ENCODE measurements at regions not wholly inside any gene's neighbourhood (a gene's known extent, or its start where the extent isn't known, plus 50 kb on each side); places are given as distances from the start of the nearest gene placed in this dataset.
"Not testable (repeated sequence)": the region's sequence is repeated elsewhere in the genome, so short reads cannot be mapped to it uniquely, and the experiment has no call there.

- TF ChIP-seq, protein P1, sequence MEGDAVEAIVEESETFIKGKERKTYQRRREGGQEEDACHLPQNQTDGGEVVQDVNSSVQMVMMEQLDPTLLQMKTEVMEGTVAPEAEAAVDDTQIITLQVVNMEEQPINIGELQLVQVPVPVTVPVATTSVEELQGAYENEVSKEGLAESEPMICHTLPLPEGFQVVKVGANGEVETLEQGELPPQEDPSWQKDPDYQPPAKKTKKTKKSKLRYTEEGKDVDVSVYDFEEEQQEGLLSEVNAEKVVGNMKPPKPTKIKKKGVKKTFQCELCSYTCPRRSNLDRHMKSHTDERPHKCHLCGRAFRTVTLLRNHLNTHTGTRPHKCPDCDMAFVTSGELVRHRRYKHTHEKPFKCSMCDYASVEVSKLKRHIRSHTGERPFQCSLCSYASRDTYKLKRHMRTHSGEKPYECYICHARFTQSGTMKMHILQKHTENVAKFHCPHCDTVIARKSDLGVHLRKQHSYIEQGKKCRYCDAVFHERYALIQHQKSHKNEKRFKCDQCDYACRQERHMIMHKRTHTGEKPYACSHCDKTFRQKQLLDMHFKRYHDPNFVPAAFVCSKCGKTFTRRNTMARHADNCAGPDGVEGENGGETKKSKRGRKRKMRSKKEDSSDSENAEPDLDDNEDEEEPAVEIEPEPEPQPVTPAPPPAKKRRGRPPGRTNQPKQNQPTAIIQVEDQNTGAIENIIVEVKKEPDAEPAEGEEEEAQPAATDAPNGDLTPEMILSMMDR (IDR thresholded peaks at IDR 0.05; ENCODE audit: low read length) = no peak
- no peak for TF ChIP-seq EZH2 (IDR thresholded peaks at IDR 0.05; ENCODE audit: borderline replicate concordance, low read length)
- Histone ChIP-seq H3F3A (ENCODE audit: insufficient read depth, low read length) (no peaks in the 10 kb centered on the region), H3K9me3 (ENCODE audit: low read length) (peaks cover 3% of the 10 kb centered on the region; the same call in 1 of the 2 replicates), H4K20me1 (ENCODE audit: insufficient read depth, low read length) (no peaks in the 10 kb centered on the region), H3K9ac (ENCODE audit: low read length) (no peak overlapping the region), H3K4me3 (ENCODE audit: low read depth, low read length, poor library complexity, severe bottlenecking) (no peak overlapping the region), H3K4me1 (ENCODE audit: insufficient read depth, low read length, severe bottlenecking) (no peaks in the 10 kb centered on the region), H3K36me3 (ENCODE audit: insufficient read depth, low read length) (no peaks in the 10 kb centered on the region), H3K27ac (ENCODE audit: low read depth, low read length, poor library complexity, severe bottlenecking) (no peak overlapping the region), H3K79me2 (ENCODE audit: insufficient read depth, low read length) (no peaks in the 10 kb centered on the region), H2AFZ (ENCODE audit: low read length) (no peak overlapping the region), H3K9me2 (ENCODE audit: low read depth, low read length) (no peaks in the 10 kb centered on the region), H3K4me2 (ENCODE audit: low read length) (no peak overlapping the region), H3K27me3 (ENCODE audit: insufficient read depth, low read length) (no peaks in the 10 kb centered on the region)
Observed at GRCh38 chr2:198861080-198861479, 596.7 kb downstream of the SATB2 start.

GRCh38 chr2:198857246-198857645, 600.5 kb downstream of the SATB2 start:
- Histone ChIP-seq H3K79me2 (ENCODE audit: insufficient read depth, low read length) (no peaks in the 10 kb centered on the region), H3K9me3 (ENCODE audit: low read length) (peaks cover 3% of the 10 kb centered on the region; the same call in 1 of the 2 replicates), H3K9ac (ENCODE audit: low read length) (no peak overlapping the region), H3K36me3 (ENCODE audit: insufficient read depth, low read length) (no peaks in the 10 kb centered on the region), H3K27me3 (ENCODE audit: insufficient read depth, low read length) (no peaks in the 10 kb centered on the region), H3K9me2 (ENCODE audit: low read depth, low read length) (no peaks in the 10 kb centered on the region), H3K4me2 (ENCODE audit: low read length) (no peak overlapping the region), H3K27ac (ENCODE audit: low read depth, low read length, poor library complexity, severe bottlenecking) (no peak overlapping the region), H2AFZ (ENCODE audit: low read length) (no peak overlapping the region), H3K4me3 (ENCODE audit: low read depth, low read length, poor library complexity, severe bottlenecking) (no peak overlapping the region), H3F3A (ENCODE audit: insufficient read depth, low read length) (no peaks in the 10 kb centered on the region), H4K20me1 (ENCODE audit: insufficient read depth, low read length) (no peaks in the 10 kb centered on the region), H3K4me1 (ENCODE audit: insufficient read depth, low read length, severe bottlenecking) (no peaks in the 10 kb centered on the region)
- no peak for TF ChIP-seq EZH2 (IDR thresholded peaks at IDR 0.05; ENCODE audit: borderline replicate concordance, low read length)
- TF ChIP-seq, protein P1 (IDR thresholded peaks at IDR 0.05; ENCODE audit: low read length) = no peak

DNA sequence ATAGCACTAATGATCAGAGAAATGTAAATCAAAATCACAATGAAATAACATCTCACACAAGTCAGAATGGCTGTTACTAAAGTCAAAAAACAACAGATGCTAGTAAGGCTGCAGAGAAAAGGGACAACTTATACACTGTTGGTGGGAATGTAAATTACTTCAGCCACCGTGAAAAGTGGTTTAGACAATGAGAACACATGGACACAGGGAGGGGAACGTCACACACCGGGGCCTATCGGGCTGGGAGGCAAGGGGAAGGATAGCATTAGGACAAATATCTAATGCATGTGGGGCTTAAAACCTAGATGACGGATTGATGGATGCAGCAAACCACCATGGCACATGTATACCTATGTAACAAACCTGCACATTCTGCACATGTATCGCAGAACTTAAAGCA, 602.0 kb downstream of the SATB2 start:
- H3F3A ChIP-seq (ENCODE audit: insufficient read depth, low read length); H3K9me3 ChIP-seq (ENCODE audit: low read length); H3K4me3 ChIP-seq (ENCODE audit: low read depth, low read length, poor library complexity, severe bottlenecking); H3K4me1 ChIP-seq (ENCODE audit: insufficient read depth, low read length, severe bottlenecking); H3K36me3 ChIP-seq (ENCODE audit: insufficient read depth, low read length); H4K20me1 ChIP-seq (ENCODE audit: insufficient read depth, low read length); H3K9ac ChIP-seq (ENCODE audit: low read length); H3K9me2 ChIP-seq (ENCODE audit: low read depth, low read length); H3K27ac ChIP-seq (ENCODE audit: low read depth, low read length, poor library complexity, severe bottlenecking); H3K79me2 ChIP-seq (ENCODE audit: insufficient read depth, low read length); H3K27me3 ChIP-seq (ENCODE audit: insufficient read depth, low read length); H3K4me2 ChIP-seq (ENCODE audit: low read length); H2AFZ ChIP-seq (ENCODE audit: low read length): not testable (repeated sequence)

GRCh38 chr2:198852248-198852647, 605.5 kb downstream of the SATB2 start:
- Histone ChIP-seq H2AFZ (ENCODE audit: low read length) (no peak overlapping the region), H3K79me2 (ENCODE audit: insufficient read depth, low read length) (no peaks in the 10 kb centered on the region), H3F3A (ENCODE audit: insufficient read depth, low read length) (no peaks in the 10 kb centered on the region), H3K27ac (ENCODE audit: low read depth, low read length, poor library complexity, severe bottlenecking) (no peak overlapping the region), H4K20me1 (ENCODE audit: insufficient read depth, low read length) (no peaks in the 10 kb centered on the region), H3K9ac (ENCODE audit: low read length) (no peak overlapping the region), H3K4me1 (ENCODE audit: insufficient read depth, low read length, severe bottlenecking) (no peaks in the 10 kb centered on the region), H3K36me3 (ENCODE audit: insufficient read depth, low read length) (no peaks in the 10 kb centered on the region), H3K4me2 (ENCODE audit: low read length) (no peak overlapping the region), H3K9me2 (ENCODE audit: low read depth, low read length) (no peaks in the 10 kb centered on the region), H3K27me3 (ENCODE audit: insufficient read depth, low read length) (no peaks in the 10 kb centered on the region), H3K4me3 (ENCODE audit: low read depth, low read length, poor library complexity, severe bottlenecking) (no peak overlapping the region), H3K9me3 (ENCODE audit: low read length) (no peaks in the 10 kb centered on the region)
- TF ChIP-seq EZH2 (IDR thresholded peaks at IDR 0.05; ENCODE audit: borderline replicate concordance, low read length) = no peak
- TF ChIP-seq, protein P1 (IDR thresholded peaks at IDR 0.05; ENCODE audit: low read length) = no peak

Data from OCI-LY1 (cell line).